CD4-positive, alpha-beta T cell treated with Interleukin-17A for 1 hour (primary cell): ENCODE measurements at regions not wholly inside any gene's neighbourhood (a gene's known extent, or its start where the extent isn't known, plus 50 kb on each side); places are given as distances from the start of the nearest gene placed in this dataset.

Experiments used
- DNase-seq: peaks from one replicate; pipeline ENCODE4 v3.0.0-alpha.2; 2020

DNA sequence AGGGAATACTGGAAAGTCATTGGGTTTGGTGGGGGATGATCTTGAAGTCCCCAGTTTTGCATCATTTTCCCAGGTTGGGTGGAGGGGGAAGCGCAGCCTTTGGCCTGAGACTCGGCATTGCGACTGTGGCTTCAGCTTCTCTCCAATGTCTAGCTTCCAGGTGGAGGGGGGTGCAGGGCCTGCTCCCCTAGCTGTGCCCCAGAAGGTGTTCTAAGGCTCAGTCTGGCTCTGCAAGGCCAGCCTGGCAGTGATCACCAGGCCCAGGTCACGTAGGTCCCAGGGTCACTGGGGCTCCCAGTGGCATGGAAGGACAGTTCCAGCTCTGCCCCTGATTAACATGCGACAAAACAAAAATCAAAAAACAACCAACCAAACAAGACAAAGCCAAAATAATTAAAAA is 56.9 kb upstream of the HAAO start:
- no peak for DNase-seq

DNA sequence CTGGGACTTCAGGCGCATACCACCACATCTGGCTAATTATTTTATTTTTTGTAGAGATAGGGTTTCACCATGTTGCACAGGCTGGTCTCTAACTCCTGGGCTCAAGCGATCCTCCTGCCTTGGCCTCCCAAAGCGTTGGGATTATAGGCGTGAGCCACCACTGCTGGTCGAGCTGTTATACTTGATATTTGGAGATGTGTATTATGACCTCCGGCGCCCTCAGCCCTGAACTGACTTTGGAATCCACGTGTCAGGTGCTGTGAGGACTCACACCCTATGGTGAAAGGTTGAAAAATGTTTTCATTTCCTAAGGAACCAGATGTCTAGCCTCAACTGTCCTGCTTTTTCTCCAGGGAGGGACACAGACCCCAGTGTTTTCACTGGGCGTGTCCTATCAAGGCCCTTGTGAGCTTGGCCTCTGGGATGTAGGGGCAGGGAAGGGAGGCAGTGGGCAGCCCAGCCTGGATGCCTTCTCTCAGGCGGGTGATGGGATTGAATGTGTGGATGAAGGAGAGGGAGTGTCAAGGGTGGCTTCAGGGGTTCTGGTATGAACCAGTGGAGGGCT is 56.4 kb upstream of the HAAO start:
- DNase-seq = no peak

DNA sequence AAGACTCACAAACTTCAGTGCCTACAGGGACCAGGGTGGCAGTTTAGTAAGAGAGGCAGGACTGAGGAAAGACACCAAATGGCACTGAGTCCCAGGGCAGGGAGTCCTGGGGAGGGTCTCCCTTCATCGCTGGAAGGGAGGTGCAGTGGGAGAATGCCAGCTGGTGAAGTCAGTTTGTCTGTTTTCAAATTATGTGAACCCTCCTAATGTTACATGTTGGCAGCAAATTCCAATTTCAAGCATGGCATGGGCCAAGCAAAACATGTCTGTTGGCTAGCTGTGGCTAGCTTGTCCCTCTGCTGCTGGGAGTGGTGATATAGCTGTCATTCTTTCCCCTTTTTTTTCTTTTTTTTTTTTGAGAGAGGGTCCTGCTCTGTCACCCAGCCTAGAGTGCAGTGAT is 55.9 kb upstream of the HAAO start:
- no peak for DNase-seq

DNA sequence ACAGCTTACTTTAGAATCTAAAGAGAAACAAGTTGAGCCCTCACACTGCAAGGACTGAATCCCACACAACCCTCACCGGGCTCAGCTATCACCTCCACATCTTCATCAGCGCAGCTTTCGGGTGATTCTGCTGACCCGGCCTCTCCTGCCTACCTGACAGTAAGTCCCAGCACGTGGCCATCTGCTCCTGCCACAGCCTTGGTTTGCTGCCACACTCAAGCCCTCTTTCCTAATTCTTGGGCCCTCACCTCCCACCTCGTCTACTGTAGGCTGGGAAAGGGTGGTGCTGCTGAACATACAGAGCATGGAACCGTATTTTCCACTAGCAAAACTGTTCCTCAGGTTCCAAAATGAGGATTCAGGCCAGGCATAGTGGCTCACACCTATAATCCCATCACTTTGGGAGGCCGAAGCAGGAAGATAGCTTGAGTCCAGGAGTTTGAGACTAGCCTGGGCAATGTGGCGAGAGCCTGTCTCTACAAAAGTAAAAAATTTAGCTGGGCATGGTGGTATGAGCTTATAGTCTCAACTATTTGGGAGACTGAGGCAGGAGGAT is 55.3 kb upstream of the HAAO start:
- DNase-seq = no peak

DNA sequence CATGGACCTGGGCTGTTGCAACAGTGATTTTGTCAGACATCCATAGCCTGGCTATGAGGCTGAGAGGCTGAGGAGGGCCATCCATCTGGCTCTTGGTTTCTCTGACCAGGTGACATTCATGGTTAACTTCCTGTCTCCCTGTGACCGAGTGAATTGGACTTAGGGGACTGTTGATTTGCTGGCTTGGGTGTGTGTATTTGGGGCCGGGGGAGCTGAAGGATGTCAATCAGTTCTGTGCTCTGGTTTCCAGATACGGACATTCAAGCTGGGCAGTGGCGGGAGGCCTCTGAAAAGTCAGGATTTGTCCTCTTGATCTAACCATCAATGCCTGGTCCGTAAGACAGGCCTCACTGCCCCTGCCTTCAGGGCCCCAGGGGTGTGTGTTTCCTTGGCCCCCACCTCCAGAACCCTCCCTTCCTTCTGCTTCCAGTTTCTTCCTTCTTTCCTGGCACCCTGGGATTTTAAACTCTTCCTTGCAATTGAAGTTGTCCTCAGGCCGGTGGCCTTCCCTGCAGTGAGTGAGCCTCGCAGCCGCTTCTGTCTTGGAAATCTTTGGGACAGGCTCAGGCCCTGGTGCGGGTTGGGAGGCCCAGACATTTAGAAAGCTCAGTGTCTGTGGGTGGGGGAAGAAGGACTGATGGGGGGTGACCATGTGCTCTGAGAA is 54.7 kb upstream of the HAAO start:
- DNase-seq = no peak

DNA sequence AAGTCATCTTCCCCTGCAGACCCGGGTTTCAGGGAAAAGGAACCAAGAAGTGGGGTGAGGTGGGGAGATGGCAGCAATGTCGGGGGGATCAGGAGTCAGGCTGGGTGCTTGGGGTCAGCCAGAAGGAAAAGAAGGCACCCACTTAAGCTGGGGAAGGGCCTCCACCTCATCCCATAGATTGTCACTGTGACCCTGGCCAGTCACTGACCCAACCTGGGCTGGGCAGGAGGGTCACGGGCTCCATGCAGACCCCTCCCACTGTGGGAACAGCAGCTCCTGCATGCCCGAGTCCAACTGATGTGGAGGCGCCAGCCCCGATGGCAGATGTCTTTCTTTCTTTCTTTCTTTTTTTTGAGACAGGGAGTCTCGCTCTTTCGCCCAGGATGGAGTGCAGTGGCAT is 53.6 kb upstream of the HAAO start:
- DNase-seq = no peak

DNA sequence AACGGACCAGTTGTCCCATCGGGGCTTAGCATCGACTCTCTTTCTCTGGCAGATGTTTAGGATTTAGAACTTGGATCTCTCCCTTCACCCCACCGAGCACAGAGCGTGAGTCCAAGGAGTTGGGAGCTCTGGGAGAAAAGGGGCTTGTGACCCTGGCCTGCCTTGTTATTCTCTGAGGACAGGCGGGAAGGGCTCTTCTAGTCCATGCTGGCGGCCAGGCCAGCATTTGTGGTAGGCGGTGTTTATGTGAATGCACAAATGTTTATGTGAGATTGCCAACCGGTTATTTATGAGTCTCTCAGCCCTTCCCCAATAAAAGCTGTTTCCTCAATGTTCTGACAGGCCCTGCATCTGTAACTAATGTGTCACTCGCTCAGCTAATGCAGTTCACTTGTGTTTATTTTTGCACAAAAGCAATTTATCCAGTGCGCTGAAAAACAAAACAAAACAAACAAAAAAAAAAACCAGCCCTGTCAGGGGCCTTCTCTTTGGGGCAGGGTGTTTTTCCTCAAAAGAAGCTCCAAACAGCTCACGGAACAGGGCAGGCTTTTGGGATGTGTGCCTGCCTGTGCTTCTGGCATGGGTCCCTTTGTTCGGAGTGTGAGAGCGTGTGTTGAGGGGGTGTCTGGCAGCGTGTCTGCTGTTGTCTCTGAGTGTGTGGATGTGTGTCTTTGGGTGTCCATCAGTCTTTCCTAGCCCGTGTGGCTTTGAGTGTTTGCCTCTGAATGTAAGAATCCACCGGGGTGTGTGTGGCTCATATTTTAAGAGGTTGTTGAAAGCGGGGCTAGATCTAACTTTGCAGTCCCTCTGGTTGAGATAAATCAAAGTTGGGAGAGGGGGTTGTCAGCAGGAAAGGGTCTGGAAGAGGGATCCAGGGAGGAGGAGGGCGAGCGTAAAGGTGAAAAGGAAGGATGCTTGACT is 52.8 kb upstream of the HAAO start:
- no peak for DNase-seq

DNA sequence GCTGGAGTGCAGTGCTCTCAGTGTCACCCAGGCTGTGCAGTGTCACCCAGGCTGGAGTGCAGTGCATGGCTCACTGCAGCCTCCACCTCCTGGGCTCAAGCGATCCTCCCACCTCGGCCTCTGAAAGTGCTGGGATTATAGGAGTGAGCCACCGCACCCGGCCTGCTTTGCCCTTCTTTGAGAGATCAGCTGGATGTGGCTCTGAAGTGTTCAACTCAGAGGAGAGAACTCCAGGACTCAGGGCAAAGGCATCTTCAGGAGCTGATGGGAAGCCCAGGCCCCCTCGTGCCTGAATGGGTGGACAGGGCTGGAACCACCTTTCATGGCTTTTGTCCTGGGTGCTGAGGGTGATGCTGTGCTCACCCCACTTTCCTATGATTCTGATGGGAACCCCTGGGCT is 52.0 kb upstream of the HAAO start:
- no peak for DNase-seq

DNA sequence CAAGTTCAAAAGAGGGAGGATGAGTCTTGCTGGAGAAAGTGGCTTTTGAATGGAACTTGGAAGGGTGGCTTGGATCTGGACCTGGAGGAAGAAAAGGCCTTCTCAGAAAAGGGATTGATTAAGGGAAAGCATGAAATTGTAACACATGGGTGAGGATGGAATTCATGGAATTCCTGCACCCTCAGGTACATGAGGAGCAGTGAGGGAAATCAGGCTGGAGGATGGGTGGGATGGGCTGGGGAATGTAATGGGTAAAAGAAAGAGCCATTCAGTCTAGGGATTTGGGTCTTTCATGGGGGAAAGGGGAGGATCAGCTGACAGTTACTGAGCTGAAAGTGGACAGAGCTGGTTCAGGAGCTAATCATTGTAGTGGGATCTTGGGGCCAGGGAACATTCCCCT is 51.2 kb upstream of the HAAO start:
- no peak for DNase-seq

DNA sequence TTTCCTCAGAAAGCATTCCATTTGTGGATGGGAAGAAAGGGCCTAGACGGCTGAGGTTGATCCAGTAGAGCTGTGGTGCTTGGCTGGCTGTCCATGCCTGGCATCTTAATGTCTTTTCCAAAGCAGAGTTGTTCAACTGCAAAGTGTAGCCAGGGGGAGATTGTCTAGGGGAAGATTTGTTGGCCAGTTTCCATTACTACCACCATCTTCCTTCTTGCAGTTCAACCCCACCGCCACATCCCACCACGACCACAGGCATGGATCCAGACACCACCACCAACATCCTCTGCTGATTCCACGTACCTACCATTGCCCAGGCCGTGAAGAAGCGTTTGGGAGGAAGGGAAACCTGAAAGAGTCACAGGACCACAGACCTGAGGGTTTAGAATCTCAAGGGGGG is 50.7 kb upstream of the HAAO start:
- DNase-seq = no peak

DNA sequence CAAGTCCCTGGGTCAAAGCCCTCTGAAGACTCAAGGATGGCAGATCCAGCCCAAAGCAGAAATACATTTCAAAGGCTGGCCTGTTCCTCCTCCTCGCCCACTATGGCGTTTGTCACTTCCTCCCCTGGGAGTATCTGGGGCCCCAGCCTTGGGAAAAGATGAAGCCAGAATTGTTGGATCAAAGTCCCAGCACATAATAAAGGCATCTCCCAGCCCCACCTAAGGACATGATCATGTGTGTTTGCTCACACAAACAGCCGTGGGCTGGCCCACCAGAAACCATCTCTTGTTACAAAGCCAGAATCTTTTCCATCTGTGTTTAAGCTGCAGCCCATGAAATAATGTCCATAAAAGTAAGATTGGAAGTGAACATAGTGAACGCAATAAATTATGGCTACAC is 50.1 kb upstream of the HAAO start:
- no peak for DNase-seq
